GDM1 (cell line): ENCODE measurements at regions not wholly inside any gene's neighbourhood (a gene's known extent, or its start where the extent isn't known, plus 50 kb on each side); places are given as distances from the start of the nearest gene placed in this dataset.
"Not testable (repeated sequence)": the region's sequence is repeated elsewhere in the genome, so short reads cannot be mapped to it uniquely, and the experiment has no call there.

Experiments
- DNase-seq: peaks from one replicate; lab custom pipeline; 2025; lab: John Stamatoyannopoulos, UW

DNA sequence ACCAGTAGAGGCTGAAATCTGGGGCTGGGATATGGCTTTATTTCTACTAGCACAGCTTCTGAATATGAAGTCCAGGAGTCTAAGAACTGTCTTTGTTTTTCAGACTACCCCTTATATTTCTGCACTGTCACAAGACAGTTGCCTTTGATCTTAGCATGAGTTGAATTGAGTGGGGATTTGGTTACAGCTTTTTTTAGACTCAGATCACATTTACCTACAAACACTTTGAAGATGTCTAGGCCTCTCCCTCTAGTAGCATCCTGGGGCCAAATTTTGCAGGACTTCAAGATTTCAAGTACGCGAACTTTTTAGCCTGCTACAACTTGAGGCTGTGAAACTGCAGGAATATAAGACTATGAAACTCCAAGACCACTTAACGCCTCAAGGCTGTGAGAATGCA, 240.2 kb downstream of the NEBL start:
- no peak for DNase-seq

- DNase-seq = not testable (repeated sequence)
These were observed 244.7 kb downstream of the NEBL start for GRCh38 chr10:20652424-20652823.

DNA sequence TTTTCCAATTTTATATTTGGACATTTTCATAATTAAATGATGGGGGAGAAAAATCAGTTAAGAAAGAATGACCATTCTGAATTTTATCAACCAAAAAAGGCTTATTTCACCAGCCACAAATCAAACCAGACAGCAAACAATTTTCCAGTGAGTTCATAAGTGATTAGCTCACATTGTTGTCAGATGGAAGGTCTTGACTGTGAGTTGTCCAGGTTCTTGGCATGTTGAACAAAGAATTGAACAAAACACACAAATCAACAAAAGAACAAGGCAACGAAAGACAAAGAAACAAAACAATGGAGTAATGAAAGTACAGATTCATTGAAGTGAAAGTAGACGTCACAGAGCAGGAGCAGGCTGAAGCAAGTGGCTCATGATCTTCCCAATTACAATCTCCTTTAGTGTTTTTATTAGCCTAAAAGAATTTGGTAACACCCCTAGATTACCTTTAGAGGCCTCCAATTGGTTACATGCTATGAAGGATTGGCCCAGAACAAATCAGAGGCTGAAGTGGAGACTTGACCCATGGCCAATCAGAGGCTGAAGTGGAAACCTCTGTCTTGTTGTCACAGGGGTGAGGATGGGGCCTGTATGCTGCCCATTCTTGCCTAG, 248.7 kb downstream of the NEBL start:
- no peak for DNase-seq

DNA sequence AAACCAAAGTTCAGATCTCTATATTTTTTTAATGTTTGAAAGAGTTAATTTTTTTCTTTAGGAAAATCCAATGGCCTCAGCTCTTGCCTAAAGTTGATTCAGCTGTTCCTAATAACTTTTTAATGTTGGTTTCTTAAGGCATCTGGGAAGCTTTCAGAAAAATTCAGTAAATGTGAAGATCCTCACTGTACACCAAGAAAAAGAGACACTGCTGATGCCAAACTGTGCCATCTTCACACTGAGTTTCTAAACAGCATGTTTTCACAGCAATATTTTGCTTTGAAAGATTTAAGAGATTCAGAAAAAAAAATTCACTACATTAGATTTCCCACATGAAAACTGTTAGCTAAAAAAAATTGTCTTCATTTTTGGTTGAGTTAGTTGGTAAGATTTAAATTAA, 249.4 kb downstream of the NEBL start:
- DNase-seq = no peak

- no peak for DNase-seq
These were observed 252.7 kb downstream of the NEBL start for GRCh38 chr10:20644421-20644820.

GRCh38 chr10:20641605-20642004, 255.5 kb downstream of the NEBL start:
- DNase-seq = no peak

DNA sequence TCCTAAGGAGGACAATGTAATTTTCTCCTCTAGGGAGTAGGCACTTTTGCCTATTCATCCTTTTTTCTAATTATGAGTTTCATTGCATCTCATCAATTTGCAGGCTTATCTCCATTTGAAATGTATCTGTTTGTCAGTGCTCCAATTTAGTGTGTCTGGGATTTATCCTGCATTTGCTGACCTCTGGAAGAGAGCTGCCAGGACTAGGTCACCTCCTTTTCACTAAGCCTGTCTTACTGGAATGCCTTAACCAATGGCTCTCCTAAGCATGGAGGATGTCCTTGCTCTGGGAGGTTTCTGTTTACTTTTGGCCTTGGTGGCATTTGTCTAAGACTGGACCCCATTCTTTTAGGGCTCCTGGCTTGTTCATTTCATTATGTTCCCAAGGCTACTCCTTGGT, 261.5 kb downstream of the NEBL start:
- DNase-seq = no peak

DNA sequence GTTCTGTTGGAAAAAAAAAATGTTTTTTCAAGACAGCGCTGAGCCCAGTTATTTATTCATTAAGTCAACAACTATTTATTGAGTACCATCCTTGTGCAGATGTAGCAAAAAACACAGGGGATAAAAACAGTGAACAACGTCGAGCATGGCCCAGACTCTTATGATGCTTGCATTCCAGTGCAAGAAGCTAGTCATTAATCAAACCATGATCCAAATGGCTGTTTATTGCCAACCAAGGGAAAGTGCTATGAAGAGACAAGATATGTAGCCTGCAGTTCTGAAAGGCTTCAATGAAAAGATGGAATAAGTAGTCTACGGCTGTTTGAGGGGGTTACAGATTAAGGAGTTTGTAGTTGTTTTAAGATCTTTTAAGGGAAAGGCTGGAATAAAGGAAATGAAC, 262.3 kb downstream of the NEBL start:
- DNase-seq = no peak

- no peak for DNase-seq
These were observed 263.4 kb downstream of the NEBL start for GRCh38 chr10:20633714-20634113.

- no peak for DNase-seq
These were observed 264.4 kb downstream of the NEBL start for GRCh38 chr10:20632696-20633095.

GRCh38 chr10:20631229-20631628, 265.9 kb downstream of the NEBL start:
- no peak for DNase-seq

DNA sequence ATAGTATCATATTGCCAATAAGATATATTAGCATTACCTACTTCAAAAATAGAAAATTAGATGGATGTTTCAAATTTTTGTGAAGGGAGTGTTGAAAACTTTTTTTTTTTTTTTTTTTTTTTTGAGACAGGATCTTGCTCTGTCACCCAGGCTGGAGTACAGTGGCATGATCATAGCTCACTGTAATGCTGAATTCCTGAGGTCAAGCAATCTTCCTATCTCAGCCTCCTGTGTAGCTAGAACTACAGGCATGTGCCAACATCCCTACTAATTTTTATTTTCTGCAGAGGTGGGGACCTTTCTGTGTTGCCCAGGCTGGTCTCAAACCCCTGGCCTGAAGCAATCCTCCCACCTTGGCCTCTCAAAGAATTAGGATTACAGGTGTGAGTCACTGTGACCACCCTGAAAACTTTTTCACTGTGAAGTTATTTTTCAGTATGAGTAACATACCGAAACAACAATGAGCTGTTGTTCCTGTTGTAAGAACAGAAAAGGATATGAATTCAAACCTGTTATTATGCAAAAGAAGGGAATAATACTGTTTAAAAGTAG, 266.9 kb downstream of the NEBL start:
- no peak for DNase-seq

DNA sequence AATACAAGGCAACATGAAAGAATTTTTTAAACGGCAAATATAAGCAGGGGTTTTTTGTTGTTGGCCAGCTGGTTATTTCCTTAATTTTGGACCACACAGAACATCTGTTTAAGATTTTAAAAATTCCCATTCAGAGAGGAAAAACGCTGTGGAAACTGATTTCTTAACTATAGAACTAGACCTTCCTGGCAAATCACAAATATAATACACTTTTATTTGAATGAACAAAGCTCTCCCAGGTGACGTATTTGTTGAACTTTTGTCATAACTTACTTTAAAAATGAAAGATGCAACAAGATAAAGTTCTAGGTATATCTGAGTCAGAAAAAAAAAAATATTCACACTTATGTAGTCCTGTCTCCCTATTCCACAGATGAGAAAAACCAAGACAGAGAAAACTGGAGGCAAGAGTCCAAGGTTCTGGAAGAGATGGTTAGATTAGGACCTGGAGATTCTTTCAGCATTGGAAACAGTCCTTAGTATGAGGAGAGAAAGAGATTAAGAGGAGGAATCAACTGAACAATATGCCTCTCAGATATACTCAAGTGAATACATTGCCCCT, 269.1 kb downstream of the NEBL start:
- no peak for DNase-seq

DNA sequence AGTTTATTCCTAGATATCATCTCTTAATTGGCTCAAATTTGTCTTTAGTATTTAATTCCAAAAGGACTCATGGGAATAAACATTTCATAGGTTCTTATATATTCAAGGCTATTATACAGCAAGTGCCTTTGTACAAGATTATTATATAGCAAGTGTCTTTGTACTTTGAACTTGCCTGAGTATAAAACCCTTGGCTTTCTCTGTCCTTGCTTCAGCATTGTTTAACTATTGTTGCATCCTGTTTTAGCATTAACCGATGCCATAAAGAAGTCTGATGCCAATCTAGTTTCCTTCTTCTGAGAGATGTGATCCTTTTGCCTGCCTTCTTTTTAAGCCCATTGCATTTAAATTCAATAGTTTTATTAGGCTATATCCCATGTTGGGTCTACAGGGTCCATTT, 270.0 kb downstream of the NEBL start:
- DNase-seq = no peak

DNA sequence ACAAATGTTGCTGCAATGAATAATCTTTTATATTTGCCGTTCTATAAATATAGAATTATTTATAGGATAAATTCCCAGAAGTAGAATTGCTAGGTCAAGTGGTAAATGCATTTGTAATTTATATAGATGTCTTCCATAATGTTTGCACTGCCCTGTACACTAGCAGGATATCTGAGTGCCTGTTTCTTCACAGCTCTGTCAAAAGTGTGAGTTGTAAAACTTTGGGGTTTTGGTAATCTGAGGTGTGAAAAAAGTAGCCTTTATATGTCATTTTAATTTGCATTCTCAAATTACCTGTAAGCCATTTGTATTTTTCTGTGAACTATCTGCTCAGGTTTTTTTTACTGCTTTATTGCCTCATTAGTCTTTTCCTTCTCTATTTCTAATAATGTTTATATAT, 271.2 kb downstream of the NEBL start:
- no peak for DNase-seq

- no peak for DNase-seq
These were observed 272.5 kb downstream of the NEBL start for GRCh38 chr10:20624642-20625041.

GRCh38 chr10:20623546-20623945, 273.6 kb downstream of the NEBL start:
- no peak for DNase-seq

DNA sequence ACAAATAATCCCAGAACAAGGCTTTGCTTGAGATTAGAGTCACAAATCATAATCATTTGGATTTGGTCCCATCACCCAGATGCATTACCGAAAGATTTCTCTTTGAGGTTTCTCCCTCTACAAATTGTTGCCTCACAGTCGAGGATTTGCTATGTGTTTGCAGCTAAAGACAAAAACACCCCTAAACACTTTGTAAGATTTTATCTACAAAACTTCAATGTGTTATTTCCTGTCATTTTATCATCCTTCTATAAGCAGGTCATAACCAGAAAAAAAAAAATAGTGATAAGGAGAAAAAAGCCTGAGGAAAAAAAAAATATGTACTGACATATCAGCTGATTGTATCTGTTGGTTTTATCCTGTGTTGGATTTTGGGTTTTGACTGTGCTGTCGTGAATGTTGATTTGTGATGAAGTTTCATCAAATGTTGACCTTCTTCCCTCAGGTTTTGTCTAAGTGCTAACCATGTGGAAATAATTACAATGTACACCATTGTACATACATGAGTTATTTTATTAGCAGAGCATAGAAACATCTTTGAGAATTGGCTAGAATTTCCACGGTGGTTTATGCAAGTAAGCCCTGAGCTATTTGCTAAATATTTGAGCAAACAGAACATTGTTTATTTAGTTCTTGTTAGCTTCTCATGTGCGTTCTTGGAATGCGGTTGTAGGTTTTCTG, 274.4 kb downstream of the NEBL start:
- no peak for DNase-seq

DNA sequence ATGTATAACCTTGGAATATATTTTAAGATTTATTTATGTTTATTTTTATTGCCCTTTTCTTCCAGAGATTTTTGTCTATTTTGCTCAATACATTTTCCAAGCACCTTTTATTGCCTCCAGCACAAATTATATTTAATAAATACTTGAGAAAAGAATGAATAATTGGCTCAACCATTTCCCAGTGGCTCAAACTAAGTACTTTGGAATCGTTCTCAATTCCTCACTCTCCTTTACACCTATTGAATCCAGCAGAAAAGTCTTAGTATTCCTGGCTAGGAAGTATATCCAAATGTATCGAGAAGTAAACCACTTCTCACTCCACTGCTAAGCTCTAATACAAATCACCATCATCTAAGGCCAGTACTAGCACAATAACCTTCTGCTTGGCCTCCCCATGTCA, 276.1 kb downstream of the NEBL start:
- no peak for DNase-seq

GRCh38 chr10:20618011-20618547, 279.0 kb downstream of the NEBL start:
- DNase-seq = no peak

DNA sequence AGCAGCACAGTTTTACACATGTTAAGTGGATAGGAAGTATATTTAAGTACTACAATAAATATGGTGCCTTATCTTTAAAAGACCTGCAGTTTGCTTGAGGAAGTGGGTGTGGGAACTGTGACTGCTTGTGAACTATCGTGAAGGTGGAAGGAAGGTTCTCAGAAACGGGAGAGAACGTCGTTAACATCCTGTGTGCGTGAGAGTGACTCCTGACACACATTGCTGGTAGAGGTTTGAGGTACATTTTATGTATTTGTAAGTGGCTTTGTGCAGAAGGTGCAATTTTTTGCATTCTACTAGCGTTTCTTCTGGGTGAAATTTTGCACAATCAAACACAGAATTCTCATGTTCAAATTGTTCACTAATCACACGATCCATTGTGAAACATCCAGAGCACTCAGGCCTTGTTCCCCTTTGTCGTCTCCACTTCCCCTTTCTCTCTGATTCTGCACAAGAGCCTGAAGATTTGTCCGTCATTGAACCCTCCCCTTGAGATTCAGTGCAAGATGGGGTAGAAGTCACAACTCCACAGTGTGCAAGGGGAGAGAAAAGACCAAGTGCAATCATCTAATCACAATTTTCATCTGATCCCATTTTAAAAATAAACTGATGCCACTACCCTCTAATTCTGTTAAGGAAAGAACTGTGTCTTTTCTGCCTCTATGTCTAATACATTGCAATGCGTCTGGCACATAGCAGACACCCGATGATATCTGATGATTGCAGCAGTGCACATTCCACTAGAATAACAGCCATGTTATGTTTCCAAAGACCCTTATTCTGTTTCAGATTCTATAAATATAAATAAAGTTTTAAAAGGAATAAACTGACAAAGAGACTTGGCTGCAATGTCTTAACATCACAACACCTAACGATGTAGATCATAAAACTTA, 279.9 kb downstream of the NEBL start:
- peak; percentile 43 for DNase-seq

DNA sequence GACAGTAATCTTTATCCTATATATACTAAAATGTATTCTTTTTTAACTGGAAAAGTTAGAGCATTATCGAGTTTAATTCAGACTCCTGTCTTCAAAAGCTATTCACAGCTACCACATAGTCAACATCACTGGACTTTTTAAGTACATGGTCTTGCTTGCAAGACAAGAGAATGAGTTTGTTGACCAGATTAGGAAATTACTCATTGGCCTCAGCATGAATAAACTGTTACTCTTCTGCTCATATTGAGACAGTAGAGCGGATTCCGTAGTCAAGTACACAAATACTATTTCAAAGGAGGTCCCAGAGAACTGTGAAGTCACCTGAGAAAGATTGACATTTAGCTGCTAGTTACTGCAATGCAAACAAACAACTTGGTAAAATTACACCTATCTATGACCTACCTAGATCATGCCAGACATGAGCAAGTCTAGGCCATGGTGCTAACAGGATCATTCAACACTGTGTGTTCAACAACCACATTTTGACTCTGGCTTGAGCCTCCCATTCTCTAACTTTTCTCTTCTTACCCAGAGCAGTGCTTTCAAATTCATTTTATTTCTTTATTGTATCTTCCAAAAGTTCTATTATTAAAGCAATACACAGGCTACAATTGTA, 280.9 kb downstream of the NEBL start:
- no peak for DNase-seq
